ENCODE measurements at regions not wholly inside any gene's neighbourhood (a gene's known extent, or its start where the extent isn't known, plus 50 kb on each side); places are given as distances from the start of the nearest gene placed in this dataset.
"Not testable (repeated sequence)": the region's sequence is repeated elsewhere in the genome, so short reads cannot be mapped to it uniquely, and the experiment has no call there.

DNA sequence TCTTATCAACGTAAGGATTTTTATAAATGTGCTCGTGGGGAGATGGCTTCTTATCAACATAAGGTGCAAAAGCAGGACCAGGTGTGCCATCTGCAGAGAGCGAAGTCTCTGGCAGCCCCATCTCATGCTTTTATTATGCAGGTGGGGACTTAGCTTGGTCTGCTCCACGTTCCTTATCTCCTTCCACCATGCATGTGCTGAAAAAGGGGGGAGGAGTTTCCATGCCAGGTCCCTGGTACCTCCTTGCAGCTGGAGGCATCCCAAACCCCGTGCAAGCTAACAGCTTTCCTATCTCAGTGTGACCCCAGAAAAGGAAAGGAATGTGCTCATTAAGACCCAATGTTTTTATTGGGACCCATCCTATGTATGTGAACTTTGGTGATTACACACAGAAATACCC is 608.5 kb downstream of the TMEM121 start:
- no peak for DNase-seq
- Histone ChIP-seq H3K36me3 (replicated peaks) (no peaks in the 10 kb centered on the region), H3K4me3 (ENCODE audit: low read depth, low read length) (no peak overlapping the region), H3K27ac (no peak overlapping the region), H3K27me3 (replicated peaks) (no peaks in the 10 kb centered on the region)
- in situ Hi-C loops (cut with HindIII; ENCODE audit: low pct_ligation_motif_present, low sequenced_read_pairs), result no loop called here
- TF ChIP-seq, protein P1, sequence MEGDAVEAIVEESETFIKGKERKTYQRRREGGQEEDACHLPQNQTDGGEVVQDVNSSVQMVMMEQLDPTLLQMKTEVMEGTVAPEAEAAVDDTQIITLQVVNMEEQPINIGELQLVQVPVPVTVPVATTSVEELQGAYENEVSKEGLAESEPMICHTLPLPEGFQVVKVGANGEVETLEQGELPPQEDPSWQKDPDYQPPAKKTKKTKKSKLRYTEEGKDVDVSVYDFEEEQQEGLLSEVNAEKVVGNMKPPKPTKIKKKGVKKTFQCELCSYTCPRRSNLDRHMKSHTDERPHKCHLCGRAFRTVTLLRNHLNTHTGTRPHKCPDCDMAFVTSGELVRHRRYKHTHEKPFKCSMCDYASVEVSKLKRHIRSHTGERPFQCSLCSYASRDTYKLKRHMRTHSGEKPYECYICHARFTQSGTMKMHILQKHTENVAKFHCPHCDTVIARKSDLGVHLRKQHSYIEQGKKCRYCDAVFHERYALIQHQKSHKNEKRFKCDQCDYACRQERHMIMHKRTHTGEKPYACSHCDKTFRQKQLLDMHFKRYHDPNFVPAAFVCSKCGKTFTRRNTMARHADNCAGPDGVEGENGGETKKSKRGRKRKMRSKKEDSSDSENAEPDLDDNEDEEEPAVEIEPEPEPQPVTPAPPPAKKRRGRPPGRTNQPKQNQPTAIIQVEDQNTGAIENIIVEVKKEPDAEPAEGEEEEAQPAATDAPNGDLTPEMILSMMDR (IDR thresholded peaks at IDR 0.05; ENCODE audit: low read depth, low read length, missing control alignments), result no peak

DNA sequence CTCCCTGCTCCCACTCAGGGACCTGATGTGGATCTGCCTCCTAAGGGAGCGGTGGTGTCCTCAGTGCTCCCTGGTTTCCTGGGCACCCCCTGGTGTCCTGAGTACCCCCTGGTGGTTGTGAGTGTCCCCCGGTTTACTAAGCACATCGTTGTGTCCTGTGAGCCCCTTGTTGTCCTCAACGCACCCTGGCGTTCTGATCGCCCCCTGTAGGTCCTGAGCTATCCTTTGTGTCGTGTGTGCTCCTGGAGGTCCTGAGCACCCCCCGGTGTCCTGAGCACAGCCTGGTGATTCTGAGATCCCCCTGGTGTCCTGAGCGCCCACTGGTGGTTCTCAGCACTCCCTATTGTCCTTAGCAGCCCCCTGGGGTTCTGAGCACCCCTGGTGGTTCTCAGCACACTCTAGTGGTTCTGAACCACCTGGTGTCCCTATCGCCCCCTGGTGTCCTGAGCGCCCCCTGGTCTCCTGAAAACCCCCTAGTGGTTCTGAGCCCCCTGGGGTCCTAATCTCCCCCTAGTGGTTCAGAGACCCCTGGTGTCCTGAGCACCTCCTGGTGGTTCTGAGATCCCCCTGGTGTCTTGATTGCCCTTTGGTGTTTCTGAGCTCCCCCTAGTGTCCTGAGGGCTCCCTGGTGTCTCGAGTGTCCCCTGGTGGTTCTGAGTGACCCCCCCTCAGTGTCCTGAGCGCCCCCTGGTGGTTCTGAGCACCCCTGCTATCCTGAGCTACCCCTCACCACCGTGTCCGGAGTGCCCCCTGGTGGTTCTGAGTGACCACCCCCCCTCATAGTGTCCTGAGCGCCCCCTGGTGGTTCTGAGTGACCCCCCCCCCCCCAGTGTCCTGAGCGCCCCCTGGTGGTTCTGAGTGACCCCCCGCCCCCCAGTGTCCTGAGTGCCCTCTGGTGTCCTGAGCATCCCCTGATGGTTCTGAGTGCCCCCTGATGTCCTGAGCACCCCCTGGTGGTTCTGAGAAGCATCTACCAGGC is 615.1 kb downstream of the TMEM121 start:
- in situ Hi-C loops (cut with HindIII; ENCODE audit: low pct_ligation_motif_present, low sequenced_read_pairs), result no loop called here
- Histone ChIP-seq H3K36me3 (replicated peaks) (no peaks in the 10 kb centered on the region), H3K27ac (no peak overlapping the region), H3K27me3 (replicated peaks) (no peaks in the 10 kb centered on the region), H3K4me3 (ENCODE audit: low read depth, low read length) (no peak overlapping the region)
- TF ChIP-seq, protein P1 (IDR thresholded peaks at IDR 0.05; ENCODE audit: low read depth, low read length, missing control alignments), result no peak
- no peak for DNase-seq

DNA sequence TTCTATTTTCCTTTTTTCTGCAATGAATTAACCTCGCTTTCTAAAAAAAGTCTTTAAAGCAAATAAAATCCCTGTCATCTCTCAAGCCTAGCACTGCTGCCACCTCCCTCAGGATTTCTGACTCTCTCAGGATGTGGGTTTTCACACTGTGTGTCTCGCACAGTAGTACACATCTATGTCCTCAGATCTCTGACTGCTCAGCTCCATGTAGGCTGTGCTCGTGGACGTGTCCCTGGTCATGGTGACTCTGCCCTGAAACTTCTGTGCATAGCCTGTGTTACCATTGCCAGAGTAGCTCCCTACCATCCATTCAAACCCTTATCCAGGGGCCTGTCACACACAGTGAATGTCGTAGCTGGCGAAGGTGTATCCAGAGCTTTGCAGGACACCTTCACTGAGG is 619.3 kb downstream of the TMEM121 start:
- H3K36me3 ChIP-seq (replicated peaks); DNase-seq; H3K4me3 ChIP-seq (ENCODE audit: low read depth, low read length); in situ Hi-C loops (cut with HindIII; ENCODE audit: low pct_ligation_motif_present, low sequenced_read_pairs); H3K27me3 ChIP-seq (replicated peaks); H3K27ac ChIP-seq: not testable (repeated sequence)

GRCh38 chr14:106153362-106153955 is 627.1 kb downstream of the TMEM121 start:
- DNase-seq, result peak; percentile 1
- in situ Hi-C loops (cut with HindIII; ENCODE audit: low pct_ligation_motif_present, low sequenced_read_pairs); H3K27ac ChIP-seq; H3K4me3 ChIP-seq (ENCODE audit: low read depth, low read length); H3K36me3 ChIP-seq (replicated peaks); H3K27me3 ChIP-seq (replicated peaks): not testable (repeated sequence)
- TF ChIP-seq, protein P1 (IDR thresholded peaks at IDR 0.05; ENCODE audit: low read depth, low read length, missing control alignments), result peak; percentile 55

GRCh38 chr14:106163316-106163715 is 636.9 kb downstream of the TMEM121 start:
- no peak for DNase-seq
- TF ChIP-seq, protein P1 (IDR thresholded peaks at IDR 0.05; ENCODE audit: low read depth, low read length, missing control alignments), result no peak
- in situ Hi-C loops (cut with HindIII; ENCODE audit: low pct_ligation_motif_present, low sequenced_read_pairs), result no loop called here
- no peaks in the 10 kb centered on the region for H3K36me3 ChIP-seq (replicated peaks)
- no peak overlapping the region for H3K4me3 ChIP-seq (ENCODE audit: low read depth, low read length)
- H3K27ac ChIP-seq, result no peak overlapping the region
- H3K27me3 ChIP-seq (replicated peaks), result no peaks in the 10 kb centered on the region

- H3K4me3 ChIP-seq (ENCODE audit: low read depth, low read length); H3K36me3 ChIP-seq (replicated peaks); H3K27ac ChIP-seq; DNase-seq; H3K27me3 ChIP-seq (replicated peaks); in situ Hi-C loops (cut with HindIII; ENCODE audit: low pct_ligation_motif_present, low sequenced_read_pairs): not testable (repeated sequence)
Observed at GRCh38 chr14:106163812-106164211, 637.4 kb downstream of the TMEM121 start.

Measured in brain microvascular endothelial cell (primary cell).